Prostate gland (tissue), 2 donors: ENCODE measurements at regions not wholly inside any gene's neighbourhood (a gene's known extent, or its start where the extent isn't known, plus 50 kb on each side); places are given as distances from the start of the nearest gene placed in this dataset.
"Not testable (repeated sequence)": the region's sequence is repeated elsewhere in the genome, so short reads cannot be mapped to it uniquely, and the experiment has no call there.

Source experiments
- DNase-seq: peaks from one replicate; pipeline ENCODE4 v3.0.0-alpha.2; 2019; ENCODE audit warnings: low spot score
- H3K27ac ChIP-seq, 2 donors: fragments of 200-600 bp; sonication (generic); 2 replicates each; pipeline ENCODE4 v1.5.1; 2017 to 2019
- H3K27me3 ChIP-seq: fragments of 200-600 bp; sonication (generic); replicated peaks from 2 replicates; pipeline ENCODE4 v1.5.1; 2019; ENCODE audit not compliant: insufficient read depth
- H3K36me3 ChIP-seq, 2 donors: fragments of 200-600 bp; sonication (generic); 1 replicate in 1 of 2; 2 replicates in 1 of 2; pipeline versions ENCODE4 v1.5.1 to v1.8.1; 2017 to 2019
- H3K4me1 ChIP-seq: fragments of 200-600 bp; sonication (generic); replicated peaks from 2 replicates; pipeline ENCODE4 v1.5.1; 2019
- H3K4me3 ChIP-seq, 2 donors: fragments of 200-600 bp; sonication (generic); 2 replicates each; pipeline ENCODE4 v1.5.1; 2017 to 2019
- H3K9me3 ChIP-seq: fragments of 200-600 bp; sonication (generic); 2 replicates; pipeline ENCODE4 v1.5.1; 2017
- POLR2A ChIP-seq: fragments of 450-650 bp; IDR thresholded peaks from one replicate; pipeline ENCODE4 v1.6.1; 2016; ENCODE audit warnings: antibody characterized with exemption, mild to moderate bottlenecking
- POLR2AphosphoS5 ChIP-seq: sonication (generic); formaldehyde crosslinking; IDR thresholded peaks from one replicate; pipeline ENCODE4 v1.6.1; 2017; ENCODE audit warnings: antibody characterized with exemption
- WGBS: methylation state at CpG from one replicate; pipeline ENCODE4 v1.1.5; 2018; 5-methylcytosine and 5-hydroxymethylcytosine counted together
- intact Hi-C: fragments of 100-400 bp; cut with DNase I; formaldehyde crosslinking; loops from one replicate; pipeline ENCODE4 v1.14.2; 2022
- TF ChIP-seq, protein P1 (sequence below), 4 experiments: fragments of 200-600 bp in 2 of 4; fragments of 450-650 bp in 2 of 4; sonication (generic) in 2 of 4; IDR thresholded peaks; 1 replicate in 3 of 4; 2 replicates in 1 of 4; pipeline ENCODE4 v1.5.1; 2016 to 2019; ENCODE audit warnings: antibody characterized with exemption in 4 of 4, mild to moderate bottlenecking in 2 of 4, moderate library complexity in 2 of 4

DNA sequence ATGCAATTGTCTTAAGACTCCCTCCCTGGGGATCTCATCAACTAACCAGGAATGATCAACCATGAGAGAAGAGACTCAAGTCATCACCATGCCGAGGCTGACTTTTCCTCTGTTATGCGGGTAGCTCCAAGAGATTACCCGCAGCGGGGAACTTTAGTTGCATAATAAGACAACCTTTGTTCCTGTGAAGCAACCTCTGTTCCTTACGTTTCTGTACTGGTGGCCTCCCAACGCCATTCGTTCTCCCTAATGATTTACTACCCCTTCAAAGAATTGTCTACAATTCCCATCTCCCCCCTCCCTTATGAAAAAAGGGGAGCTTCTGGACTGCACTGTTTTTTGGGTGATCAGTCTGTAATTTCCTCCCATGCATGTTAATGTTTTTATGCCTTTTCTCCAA, 66.1 kb upstream of the LRPPRC start:
- no peak overlapping the region for H3K4me3 ChIP-seq
- H3K9me3 ChIP-seq, result no peaks in the 10 kb centered on the region
- 82% methylated on average over 7 of the region's 7 CpGs for WGBS
- no peaks in the 10 kb centered on the region for H3K4me1 ChIP-seq
- DNase-seq, result no peak
- intact Hi-C loops, result no loop called here
- H3K27me3 ChIP-seq, result no peaks in the 10 kb centered on the region
- TF ChIP-seq, protein P1, sequence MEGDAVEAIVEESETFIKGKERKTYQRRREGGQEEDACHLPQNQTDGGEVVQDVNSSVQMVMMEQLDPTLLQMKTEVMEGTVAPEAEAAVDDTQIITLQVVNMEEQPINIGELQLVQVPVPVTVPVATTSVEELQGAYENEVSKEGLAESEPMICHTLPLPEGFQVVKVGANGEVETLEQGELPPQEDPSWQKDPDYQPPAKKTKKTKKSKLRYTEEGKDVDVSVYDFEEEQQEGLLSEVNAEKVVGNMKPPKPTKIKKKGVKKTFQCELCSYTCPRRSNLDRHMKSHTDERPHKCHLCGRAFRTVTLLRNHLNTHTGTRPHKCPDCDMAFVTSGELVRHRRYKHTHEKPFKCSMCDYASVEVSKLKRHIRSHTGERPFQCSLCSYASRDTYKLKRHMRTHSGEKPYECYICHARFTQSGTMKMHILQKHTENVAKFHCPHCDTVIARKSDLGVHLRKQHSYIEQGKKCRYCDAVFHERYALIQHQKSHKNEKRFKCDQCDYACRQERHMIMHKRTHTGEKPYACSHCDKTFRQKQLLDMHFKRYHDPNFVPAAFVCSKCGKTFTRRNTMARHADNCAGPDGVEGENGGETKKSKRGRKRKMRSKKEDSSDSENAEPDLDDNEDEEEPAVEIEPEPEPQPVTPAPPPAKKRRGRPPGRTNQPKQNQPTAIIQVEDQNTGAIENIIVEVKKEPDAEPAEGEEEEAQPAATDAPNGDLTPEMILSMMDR (IDR thresholded peaks at IDR 0.05), result no peak
- no peak for TF ChIP-seq POLR2AphosphoS5
- TF ChIP-seq POLR2A, result no peak
- H3K36me3 ChIP-seq, result no peaks in the 10 kb centered on the region
- H3K27ac ChIP-seq, result no peak overlapping the region

DNA sequence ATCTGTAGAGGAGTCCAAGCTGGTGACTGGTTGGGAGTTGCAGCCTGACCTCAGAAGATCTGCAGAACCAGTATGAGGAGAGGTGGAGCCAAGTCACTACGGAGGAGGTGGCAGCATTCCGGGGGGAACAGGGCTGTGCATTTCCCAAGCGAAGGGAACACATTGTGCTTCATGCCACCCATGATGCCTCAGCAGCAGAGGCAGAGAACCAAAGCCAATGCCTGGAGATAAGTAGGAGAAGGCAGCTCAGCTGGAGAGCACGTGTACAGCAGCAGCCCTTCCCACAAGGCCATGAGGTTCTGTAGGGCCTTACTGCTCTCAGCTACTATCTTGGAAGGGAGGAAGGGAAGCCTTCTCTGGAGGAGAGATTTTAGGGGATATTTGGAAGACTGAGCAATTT, 67.2 kb upstream of the LRPPRC start:
- Histone ChIP-seq H3K27me3 (no peaks in the 10 kb centered on the region), H3K9me3 (no peaks in the 10 kb centered on the region), H3K27ac (no peak overlapping the region), H3K4me3 (no peak overlapping the region), H3K36me3 (no peaks in the 10 kb centered on the region), H3K4me1 (no peaks in the 10 kb centered on the region)
- intact Hi-C loops, result no loop called here
- TF ChIP-seq, protein P1 (IDR thresholded peaks at IDR 0.05), result no peak
- TF ChIP-seq POLR2AphosphoS5 (no peak), POLR2A (no peak)
- no peak for DNase-seq
- WGBS, result 83% methylated on average over 4 of the region's 4 CpGs

DNA sequence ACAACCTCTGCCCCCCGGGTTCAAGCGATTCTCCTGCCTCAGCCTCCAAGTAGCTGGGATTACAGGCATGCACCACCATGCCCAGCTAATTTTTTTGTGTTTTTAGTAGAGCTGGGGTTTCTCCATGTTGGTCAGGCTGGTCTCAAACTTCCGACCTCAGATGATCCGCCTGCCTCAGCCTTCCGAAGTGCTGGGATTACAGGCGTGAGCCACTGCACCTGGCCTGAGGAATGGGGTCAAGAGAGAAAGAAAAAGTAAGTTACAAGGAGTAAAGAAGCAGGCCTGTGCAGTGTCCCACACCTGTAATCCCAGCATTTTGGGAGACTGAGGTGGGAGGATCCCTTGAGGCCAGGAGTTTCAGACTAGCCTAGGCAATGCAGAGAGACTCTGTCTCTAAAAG, 68.5 kb upstream of the LRPPRC start:
- intact Hi-C loops, H3K9me3 ChIP-seq, H3K4me3 ChIP-seq: not testable (repeated sequence)

DNA sequence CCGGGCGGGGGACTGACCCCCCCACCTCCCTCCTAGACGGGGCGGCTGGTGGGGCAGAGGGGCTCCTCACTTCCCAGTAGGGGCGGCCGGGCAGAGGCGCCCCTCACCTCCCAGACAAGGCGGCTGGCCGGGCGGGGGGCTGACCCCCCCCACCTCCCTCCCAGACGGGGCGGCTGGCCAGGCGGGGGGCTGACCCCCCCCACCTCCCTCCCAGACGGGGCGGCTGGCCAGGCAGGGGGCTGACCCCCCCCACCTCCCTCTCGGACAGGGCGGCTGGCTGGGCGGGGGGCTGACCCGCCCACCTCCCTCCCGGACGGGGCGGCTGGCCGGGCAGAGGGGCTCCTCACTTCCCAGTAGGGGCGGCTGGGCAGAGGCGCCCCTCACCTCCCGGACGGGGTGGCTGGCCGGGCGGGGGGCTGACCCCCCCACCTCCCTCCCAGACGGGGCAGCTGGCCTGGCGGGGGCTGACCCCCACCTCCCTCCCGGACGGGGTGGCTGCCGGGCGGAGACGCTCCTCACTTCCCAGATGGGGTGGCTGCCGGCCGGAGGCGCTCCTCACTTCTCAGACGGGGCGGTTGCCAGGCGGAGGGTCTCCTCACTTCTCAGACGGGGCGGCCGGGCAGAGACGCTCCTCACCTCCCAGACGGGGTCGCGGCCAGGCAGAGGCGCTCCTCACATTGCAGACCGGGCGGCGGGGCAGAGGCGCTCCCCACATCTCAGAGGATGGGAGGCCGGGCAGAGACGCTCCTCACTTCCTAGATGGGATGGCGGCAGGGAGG, 71.4 kb upstream of the LRPPRC start:
- 97% methylated on average over 20 of the region's 57 CpGs for WGBS
- H3K4me1 ChIP-seq, H3K4me3 ChIP-seq, H3K27me3 ChIP-seq, intact Hi-C loops, H3K36me3 ChIP-seq, H3K27ac ChIP-seq, DNase-seq, H3K9me3 ChIP-seq: not testable (repeated sequence)

More for the DNA sequence above, 68.5 kb upstream of the LRPPRC start:
- DNase-seq, H3K27ac ChIP-seq, H3K4me1 ChIP-seq, H3K27me3 ChIP-seq, H3K36me3 ChIP-seq: not testable (repeated sequence)
- WGBS, result 96% methylated on average over 6 of the region's 6 CpGs

GRCh38 chr2:44067791-44068181, 72.0 kb upstream of the LRPPRC start:
- H3K36me3 ChIP-seq, intact Hi-C loops, H3K27me3 ChIP-seq, H3K27ac ChIP-seq, H3K9me3 ChIP-seq, DNase-seq, H3K4me1 ChIP-seq, H3K4me3 ChIP-seq: not testable (repeated sequence)
- WGBS, result 97% methylated on average over 14 of the region's 22 CpGs

DNA sequence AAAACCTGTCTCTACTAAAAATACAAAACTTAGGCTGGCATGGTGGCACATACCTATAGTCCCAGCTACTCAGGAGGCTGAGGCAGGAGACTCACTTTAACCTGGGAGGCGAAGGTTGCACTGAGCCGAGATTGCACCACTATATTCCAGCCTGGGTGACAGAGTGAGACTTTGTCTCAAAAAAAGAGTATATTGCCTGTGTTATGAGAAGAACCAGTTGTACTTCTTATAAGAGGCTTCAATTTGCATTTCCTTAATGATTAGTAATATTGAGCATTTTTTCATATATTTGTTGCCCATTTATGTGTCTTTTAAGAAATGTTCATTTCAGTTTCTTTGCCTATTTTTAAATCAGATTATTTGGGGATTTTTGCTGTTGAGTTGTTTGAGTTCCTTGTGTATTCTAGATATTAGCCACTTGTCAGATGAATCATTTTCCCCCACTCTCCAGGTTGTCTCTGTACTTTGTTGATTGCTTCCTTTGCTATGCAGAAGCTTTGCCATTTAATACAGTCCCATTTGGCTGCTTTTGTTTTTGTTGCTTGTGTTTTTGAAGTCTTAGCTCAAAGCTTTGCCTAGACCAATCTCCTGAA, 75.8 kb upstream of the LRPPRC start:
- WGBS, result 83% methylated on average over 2 of the region's 2 CpGs

DNA sequence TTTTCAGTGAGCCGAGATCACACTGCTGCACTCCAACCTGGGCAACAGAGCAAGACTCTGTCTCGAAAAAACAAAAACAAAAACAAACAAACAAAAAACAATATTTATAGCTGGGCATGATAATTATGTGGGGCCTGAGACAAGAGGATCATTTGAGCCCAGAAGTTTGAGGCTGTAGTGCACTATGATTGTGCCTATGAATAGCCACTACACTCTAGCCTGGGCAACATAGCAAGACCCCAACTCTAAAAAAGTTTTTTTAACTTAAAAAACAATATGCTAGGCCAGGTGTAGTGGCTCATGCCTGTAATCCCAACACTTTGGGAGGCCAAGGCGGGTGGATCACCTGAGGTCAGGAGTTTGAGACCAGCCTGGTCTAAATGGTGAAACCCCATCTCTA, 77.9 kb upstream of the LRPPRC start:
- intact Hi-C loops, H3K27me3 ChIP-seq, H3K4me1 ChIP-seq, H3K36me3 ChIP-seq, DNase-seq, H3K27ac ChIP-seq, H3K4me3 ChIP-seq, H3K9me3 ChIP-seq: not testable (repeated sequence)
- 98% methylated on average over 3 of the region's 3 CpGs for WGBS

More for the DNA sequence above, 75.8 kb upstream of the LRPPRC start:
- no peaks in the 10 kb centered on the region for H3K4me1 ChIP-seq
- H3K9me3 ChIP-seq, result no peaks in the 10 kb centered on the region
- DNase-seq, result no peak
- no peak overlapping the region for H3K27ac ChIP-seq
- H3K27me3 ChIP-seq, result no peaks in the 10 kb centered on the region
- TF ChIP-seq POLR2A, result no peak
- no peak for TF ChIP-seq POLR2AphosphoS5
- TF ChIP-seq, protein P1 (IDR thresholded peaks at IDR 0.05), result no peak
- intact Hi-C loops, result no loop called here
- H3K4me3 ChIP-seq, result no peak overlapping the region
- H3K36me3 ChIP-seq, result no peaks in the 10 kb centered on the region

DNA sequence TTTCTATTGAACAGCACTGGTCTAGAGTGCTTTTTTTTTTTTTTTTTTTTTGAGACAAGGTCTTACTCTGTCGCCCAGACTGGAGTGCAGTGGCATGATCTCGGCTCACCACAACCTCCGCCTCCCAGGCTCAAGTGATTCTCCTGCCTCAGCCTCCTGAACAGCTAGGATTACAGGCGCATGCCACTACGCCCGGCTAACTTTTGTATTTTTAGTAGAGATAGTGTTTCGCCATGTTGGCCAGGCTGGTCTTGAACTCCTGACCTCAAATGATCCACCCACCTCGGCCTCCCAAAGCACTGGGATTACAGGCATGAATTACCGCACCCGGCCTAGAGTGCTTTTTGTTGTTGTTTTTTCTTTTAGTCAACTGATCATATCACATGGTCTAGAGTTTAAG, 79.0 kb upstream of the LRPPRC start:
- DNase-seq, H3K36me3 ChIP-seq, H3K27ac ChIP-seq, H3K4me1 ChIP-seq, H3K27me3 ChIP-seq, intact Hi-C loops, H3K4me3 ChIP-seq, H3K9me3 ChIP-seq: not testable (repeated sequence)
- WGBS, result 88% methylated on average over 10 of the region's 10 CpGs
